Nephron progenitor cell (in vitro differentiated cells): ENCODE measurements at regions not wholly inside any gene's neighbourhood (a gene's known extent, or its start where the extent isn't known, plus 50 kb on each side); places are given as distances from the start of the nearest gene placed in this dataset.
"Not testable (repeated sequence)": the region's sequence is repeated elsewhere in the genome, so short reads cannot be mapped to it uniquely, and the experiment has no call there.

ENCODE experiments used
- DNase-seq: peaks from one replicate; pipeline ENCODE4 v3.0.0; 2021
- H3K27ac Mint-ChIP-seq: 2 replicates; pipeline ENCODE4 v1.8.0; 2021; ENCODE audit warnings: mild to moderate bottlenecking, moderate library complexity, mixed read lengths
- H3K27me3 Mint-ChIP-seq: 2 replicates; pipeline ENCODE4 v1.8.0; 2021; ENCODE audit warnings: mild to moderate bottlenecking, low read depth, mixed read lengths; ENCODE audit not compliant: poor library complexity
- H3K36me3 Mint-ChIP-seq: 2 replicates; pipeline ENCODE4 v1.8.0; 2021; ENCODE audit warnings: low read depth, mixed read lengths
- H3K4me1 Mint-ChIP-seq: 2 replicates; pipeline ENCODE4 v1.8.0; 2021; ENCODE audit warnings: mixed read lengths
- H3K4me3 Mint-ChIP-seq: 2 replicates; pipeline ENCODE4 v1.8.0; 2021; ENCODE audit warnings: mild to moderate bottlenecking, moderate library complexity, mixed read lengths
- H3K9me3 Mint-ChIP-seq: 2 replicates; pipeline ENCODE4 v1.8.0; 2021; ENCODE audit warnings: mild to moderate bottlenecking, moderate library complexity, mixed read lengths

- H3K27me3 Mint-ChIP-seq, H3K4me3 Mint-ChIP-seq, DNase-seq, H3K9me3 Mint-ChIP-seq, H3K4me1 Mint-ChIP-seq, H3K36me3 Mint-ChIP-seq, H3K27ac Mint-ChIP-seq: not testable (repeated sequence)
Observed at GRCh38 chr21:6428498-6429092, 4092.8 kb upstream of the TPTE start.

DNA sequence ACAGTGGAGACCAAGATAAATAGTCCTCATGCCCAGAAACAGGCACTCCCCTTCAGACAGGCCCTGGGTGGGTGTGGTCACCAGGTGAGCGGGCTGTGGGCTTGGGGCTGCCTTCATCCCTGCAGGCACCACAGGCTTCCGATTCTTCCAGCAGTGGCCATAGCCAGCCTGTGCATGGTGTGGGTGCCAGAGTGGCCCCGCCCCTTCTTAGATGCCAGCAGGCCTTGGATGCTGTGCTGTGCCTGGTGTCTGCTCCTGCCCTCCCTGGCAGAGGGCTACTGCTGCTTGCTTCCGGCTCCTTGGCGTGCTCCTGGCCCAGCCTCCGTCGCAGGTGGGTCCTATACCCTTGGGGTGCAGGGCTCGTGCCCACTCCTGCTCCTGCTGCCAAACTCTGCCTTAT, 4091.5 kb upstream of the TPTE start:
- not testable (repeated sequence) for H3K36me3 Mint-ChIP-seq, H3K27ac Mint-ChIP-seq, H3K27me3 Mint-ChIP-seq, H3K4me3 Mint-ChIP-seq, H3K9me3 Mint-ChIP-seq, DNase-seq, H3K4me1 Mint-ChIP-seq

GRCh38 chr21:6433149-6433548, 4088.2 kb upstream of the TPTE start:
- not testable (repeated sequence) for DNase-seq, H3K4me1 Mint-ChIP-seq, H3K36me3 Mint-ChIP-seq, H3K27ac Mint-ChIP-seq, H3K4me3 Mint-ChIP-seq, H3K9me3 Mint-ChIP-seq, H3K27me3 Mint-ChIP-seq

GRCh38 chr21:6436205-6436604, 4085.2 kb upstream of the TPTE start:
- DNase-seq, H3K4me1 Mint-ChIP-seq, H3K27me3 Mint-ChIP-seq, H3K27ac Mint-ChIP-seq, H3K9me3 Mint-ChIP-seq, H3K4me3 Mint-ChIP-seq, H3K36me3 Mint-ChIP-seq: not testable (repeated sequence)

DNA sequence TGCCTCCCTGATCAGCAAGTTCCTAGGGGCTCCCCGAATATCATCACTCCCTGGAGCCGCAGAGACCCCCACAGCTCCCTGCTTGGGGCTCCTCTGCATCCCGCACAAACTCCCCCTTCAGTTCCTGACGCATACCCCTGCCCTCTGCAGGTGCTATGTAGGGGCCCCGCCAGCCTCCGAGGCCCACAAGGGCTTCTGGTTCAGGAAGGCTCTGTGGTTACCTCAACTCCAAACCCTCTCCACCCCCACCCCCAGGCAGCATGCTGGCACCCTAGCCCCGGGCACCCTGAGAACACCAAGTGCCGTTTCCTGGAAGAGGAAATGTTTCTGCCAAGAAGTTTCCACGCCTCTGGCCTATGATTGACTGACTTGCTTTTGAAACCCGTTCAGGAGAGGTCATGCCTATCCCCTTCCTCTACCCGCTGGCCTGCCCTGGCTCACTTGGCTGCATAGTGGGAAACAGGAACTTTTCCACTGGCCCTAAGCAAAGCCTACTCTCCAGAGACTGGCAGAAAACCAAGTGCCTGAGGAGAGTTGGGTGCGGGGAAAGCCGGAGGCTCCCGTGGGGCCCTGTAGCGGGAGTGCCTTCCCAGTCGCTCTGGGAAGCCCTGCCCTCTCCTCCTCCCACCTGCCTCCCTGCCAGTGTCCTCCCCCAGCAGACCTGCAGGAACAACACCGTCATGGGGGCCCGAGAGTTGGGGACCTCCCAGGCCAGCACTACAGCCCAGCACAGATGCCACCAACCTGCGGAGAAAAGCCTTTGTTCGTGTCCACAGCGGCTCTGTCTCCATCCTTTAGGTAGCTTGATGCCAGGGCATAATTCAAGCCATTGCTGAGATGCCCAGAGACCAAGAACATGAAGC, 4084.2 kb upstream of the TPTE start:
- not testable (repeated sequence) for DNase-seq, H3K27me3 Mint-ChIP-seq, H3K36me3 Mint-ChIP-seq, H3K4me3 Mint-ChIP-seq, H3K9me3 Mint-ChIP-seq, H3K27ac Mint-ChIP-seq, H3K4me1 Mint-ChIP-seq

- H3K4me1 Mint-ChIP-seq, H3K27me3 Mint-ChIP-seq, H3K4me3 Mint-ChIP-seq, H3K27ac Mint-ChIP-seq, H3K36me3 Mint-ChIP-seq, H3K9me3 Mint-ChIP-seq, DNase-seq: not testable (repeated sequence)
Observed at GRCh38 chr21:6437834-6438187, 4083.6 kb upstream of the TPTE start.

DNA sequence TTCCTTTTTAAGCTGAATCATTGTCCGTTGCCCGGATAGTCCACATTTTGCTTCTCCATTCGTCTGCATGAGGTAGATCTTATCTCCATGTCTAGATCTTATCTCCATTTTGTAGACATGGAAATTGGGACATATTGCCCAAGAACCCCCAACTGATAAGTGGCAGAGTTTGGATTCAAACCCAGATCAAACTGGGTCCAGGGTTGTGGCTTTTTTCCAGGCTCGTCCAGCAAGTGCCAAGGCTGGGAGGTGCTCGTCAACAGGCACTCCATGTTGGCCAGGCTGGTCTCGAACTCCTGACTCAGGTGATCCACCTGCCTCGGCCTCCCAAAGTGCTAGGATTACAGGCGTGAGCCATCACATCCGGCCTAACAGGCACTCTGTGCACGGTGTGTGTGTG, 4082.3 kb upstream of the TPTE start:
- not testable (repeated sequence) for DNase-seq, H3K4me1 Mint-ChIP-seq, H3K9me3 Mint-ChIP-seq, H3K4me3 Mint-ChIP-seq, H3K36me3 Mint-ChIP-seq, H3K27ac Mint-ChIP-seq, H3K27me3 Mint-ChIP-seq

- H3K4me1 Mint-ChIP-seq, H3K27me3 Mint-ChIP-seq, H3K9me3 Mint-ChIP-seq, H3K4me3 Mint-ChIP-seq, H3K27ac Mint-ChIP-seq, DNase-seq, H3K36me3 Mint-ChIP-seq: not testable (repeated sequence)
Observed at GRCh38 chr21:6454648-6455340, 4066.6 kb upstream of the TPTE start.

- not testable (repeated sequence) for H3K27me3 Mint-ChIP-seq, DNase-seq, H3K4me3 Mint-ChIP-seq, H3K4me1 Mint-ChIP-seq, H3K36me3 Mint-ChIP-seq, H3K27ac Mint-ChIP-seq, H3K9me3 Mint-ChIP-seq
Observed at GRCh38 chr21:6456011-6456661, 4065.2 kb upstream of the TPTE start.

- not testable (repeated sequence) for H3K27ac Mint-ChIP-seq, H3K36me3 Mint-ChIP-seq, H3K4me1 Mint-ChIP-seq, H3K4me3 Mint-ChIP-seq, H3K27me3 Mint-ChIP-seq, H3K9me3 Mint-ChIP-seq, DNase-seq
Observed at GRCh38 chr21:6459761-6460160, 4061.6 kb upstream of the TPTE start.

- H3K9me3 Mint-ChIP-seq, H3K4me1 Mint-ChIP-seq, DNase-seq, H3K27ac Mint-ChIP-seq, H3K27me3 Mint-ChIP-seq, H3K36me3 Mint-ChIP-seq, H3K4me3 Mint-ChIP-seq: not testable (repeated sequence)
Observed at GRCh38 chr21:6461358-6461757, 4060.0 kb upstream of the TPTE start.

GRCh38 chr21:6464419-6464818, 4057.0 kb upstream of the TPTE start:
- H3K27ac Mint-ChIP-seq, DNase-seq, H3K4me1 Mint-ChIP-seq, H3K4me3 Mint-ChIP-seq, H3K9me3 Mint-ChIP-seq, H3K27me3 Mint-ChIP-seq, H3K36me3 Mint-ChIP-seq: not testable (repeated sequence)

- H3K9me3 Mint-ChIP-seq, H3K4me3 Mint-ChIP-seq, H3K4me1 Mint-ChIP-seq, H3K27ac Mint-ChIP-seq, H3K36me3 Mint-ChIP-seq, DNase-seq, H3K27me3 Mint-ChIP-seq: not testable (repeated sequence)
Observed at GRCh38 chr21:6466081-6466698, 4055.2 kb upstream of the TPTE start.

GRCh38 chr21:6466707-6467106, 4054.7 kb upstream of the TPTE start:
- not testable (repeated sequence) for H3K27me3 Mint-ChIP-seq, H3K27ac Mint-ChIP-seq, H3K4me1 Mint-ChIP-seq, H3K36me3 Mint-ChIP-seq, H3K9me3 Mint-ChIP-seq, H3K4me3 Mint-ChIP-seq, DNase-seq
